Caco-2 (cell line): ENCODE measurements at regions not wholly inside any gene's neighbourhood (a gene's known extent, or its start where the extent isn't known, plus 50 kb on each side); places are given as distances from the start of the nearest gene placed in this dataset.

Experiments
- BruUV-seq: library from RNA; stranded (reverse); fragments of 400-500 nt; replicated peaks from 2 replicates; lab custom pipeline; 2021; lab: Mats Ljungman, UMichigan
- CTCF ChIA-PET: fragments of 300-600 bp; sonication (Branson Sonifier 250); formaldehyde crosslinking; loops from one replicate; lab custom pipeline; 2022; ENCODE audit warnings: antibody characterized with exemption; lab: Charles Lee
- POLR2A ChIA-PET: fragments of 300-600 bp; sonication (Branson Sonifier 250); formaldehyde crosslinking; loops from one replicate; lab custom pipeline; 2022; ENCODE audit warnings: antibody characterized with exemption; lab: Charles Lee
- DNase-seq, 2 experiments: peaks; one replicate each; pipeline versions ENCODE4 v3.0.0 to v3.0.0-alpha.2; 2020 to 2022
- H3K27me3 ChIP-seq: replicated peaks from 2 replicates; pipeline ENCODE4 v1.6.0; 2011; ENCODE audit warnings: low read length; ENCODE audit not compliant: control insufficient read depth, insufficient read depth
- H3K36me3 ChIP-seq: 2 replicates; pipeline ENCODE4 v1.5.1; 2011; ENCODE audit warnings: low read length; ENCODE audit not compliant: control insufficient read depth, insufficient read depth
- H3K4me1 ChIP-seq: fragments of 250-450 bp; sonication (Bioruptor Pico); 2 replicates; pipeline ENCODE4 v1.5.1; 2020; ENCODE audit warnings: mild to moderate bottlenecking
- H3K4me3 ChIP-seq: 2 replicates; pipeline ENCODE4 v1.5.1; 2011; ENCODE audit warnings: low read depth, mild to moderate bottlenecking, control low read depth, low read length
- H3K9me3 ChIP-seq: fragments of 250-450 bp; sonication (Bioruptor Pico); 2 replicates; pipeline ENCODE4 v1.5.1; 2020; ENCODE audit warnings: mild to moderate bottlenecking, moderate library complexity
- H3K27ac Mint-ChIP-seq: one replicate; pipeline ENCODE4 v1.8.0; 2022; ENCODE audit warnings: mixed read lengths; ENCODE audit not compliant: unreplicated experiment
- H3K27me3 Mint-ChIP-seq: one replicate; pipeline ENCODE4 v1.8.0; 2022; ENCODE audit warnings: mixed read lengths; ENCODE audit not compliant: insufficient read depth, unreplicated experiment
- H3K36me3 Mint-ChIP-seq: one replicate; pipeline ENCODE4 v1.8.0; 2022; ENCODE audit warnings: mild to moderate bottlenecking, mixed read lengths; ENCODE audit not compliant: insufficient read depth, unreplicated experiment
- H3K4me1 Mint-ChIP-seq: one replicate; pipeline ENCODE4 v1.8.0; 2022; ENCODE audit warnings: low read depth, mixed read lengths; ENCODE audit not compliant: unreplicated experiment
- H3K4me3 Mint-ChIP-seq: one replicate; pipeline ENCODE4 v1.8.0; 2022; ENCODE audit warnings: mild to moderate bottlenecking, moderate library complexity, mixed read lengths; ENCODE audit not compliant: unreplicated experiment
- H3K9me3 Mint-ChIP-seq: one replicate; pipeline ENCODE4 v1.8.0; 2022; ENCODE audit warnings: mixed read lengths; ENCODE audit not compliant: unreplicated experiment
- CTCF ChIP-seq, 2 experiments: fragments of 200-600 bp in 1 of 2; IDR thresholded peaks; 1 replicate in 1 of 2; 2 replicates in 1 of 2; pipeline versions ENCODE4 v1.5.1 to v1.8.0; 2011 to 2022; ENCODE audit warnings: antibody characterized with exemption in 1 of 2, control low read depth in 1 of 2, inconsistent platforms in 1 of 2, low read depth in 1 of 2, low read length in 1 of 2, mild to moderate bottlenecking in 1 of 2, moderate library complexity in 1 of 2; ENCODE audit not compliant: insufficient read depth in 1 of 2, severe bottlenecking in 1 of 2, unreplicated experiment in 1 of 2
- intact Hi-C: fragments of 100-400 bp; cut with micrococcal nuclease; formaldehyde crosslinking; loops from one replicate; pipeline ENCODE4 v1.10.0; 2022; ENCODE audit not compliant: unreplicated experiment

GRCh38 chr17:71919186-71919585 is 201.6 kb upstream of the SOX9 start:
- Mint-ChIP-seq H3K4me3 (no peak overlapping the region), H3K27ac (no peak overlapping the region), H3K9me3 (no peaks in the 10 kb centered on the region), H3K4me1 (no peaks in the 10 kb centered on the region), H3K27me3 (peaks cover 8% of the 10 kb centered on the region), H3K36me3 (no peaks in the 10 kb centered on the region)
- POLR2A ChIA-PET = no interaction called here
- Histone ChIP-seq H3K36me3 (no peaks in the 10 kb centered on the region), H3K4me3 (no peak overlapping the region), H3K9me3 (no peaks in the 10 kb centered on the region), H3K4me1 (no peaks in the 10 kb centered on the region), H3K27me3 (no peaks in the 10 kb centered on the region)
- intact Hi-C loops = no loop called here
- CTCF ChIA-PET = no interaction called here
- no peak for DNase-seq
- BruUV-seq = no TSS peak
- TF ChIP-seq CTCF (IDR thresholded peaks at IDR 0.05; ENCODE audit: insufficient read depth in 1 of 2, low read depth in 1 of 2, low read length in 1 of 2, severe bottlenecking in 1 of 2, unreplicated experiment in 1 of 2) = no peak

- no peaks in the 10 kb centered on the region for H3K36me3 Mint-ChIP-seq
- no peak overlapping the region for H3K27ac Mint-ChIP-seq
- no TSS peak for BruUV-seq
- no peaks in the 10 kb centered on the region for H3K9me3 ChIP-seq
- H3K27me3 ChIP-seq = no peaks in the 10 kb centered on the region
- CTCF ChIA-PET = no interaction called here
- DNase-seq = no peak
- no peaks in the 10 kb centered on the region for H3K4me1 Mint-ChIP-seq
- H3K36me3 ChIP-seq = no peaks in the 10 kb centered on the region
- intact Hi-C loops = no loop called here
- no peaks in the 10 kb centered on the region for H3K9me3 Mint-ChIP-seq
- H3K27me3 Mint-ChIP-seq = peaks cover 14% of the 10 kb centered on the region
- H3K4me1 ChIP-seq = no peaks in the 10 kb centered on the region
- POLR2A ChIA-PET = no interaction called here
- H3K4me3 ChIP-seq = no peak overlapping the region
- no peak overlapping the region for H3K4me3 Mint-ChIP-seq
- no peak for TF ChIP-seq CTCF (IDR thresholded peaks at IDR 0.05; ENCODE audit: insufficient read depth in 1 of 2, low read depth in 1 of 2, low read length in 1 of 2, severe bottlenecking in 1 of 2, unreplicated experiment in 1 of 2)
Measured at GRCh38 chr17:71919896-71920295, 200.9 kb upstream of the SOX9 start.

- Histone ChIP-seq H3K36me3 (no peaks in the 10 kb centered on the region), H3K27me3 (no peaks in the 10 kb centered on the region), H3K4me1 (no peaks in the 10 kb centered on the region), H3K4me3 (no peak overlapping the region), H3K9me3 (no peaks in the 10 kb centered on the region)
- BruUV-seq = no TSS peak
- H3K36me3 Mint-ChIP-seq = no peaks in the 10 kb centered on the region
- intact Hi-C loops = no loop called here
- POLR2A ChIA-PET = no interaction called here
- CTCF ChIA-PET = no interaction called here
- no peaks in the 10 kb centered on the region for H3K9me3 Mint-ChIP-seq
- peaks cover 11% of the 10 kb centered on the region for H3K27me3 Mint-ChIP-seq
- TF ChIP-seq CTCF (IDR thresholded peaks at IDR 0.05; ENCODE audit: insufficient read depth in 1 of 2, low read depth in 1 of 2, low read length in 1 of 2, severe bottlenecking in 1 of 2, unreplicated experiment in 1 of 2) = no peak
- no peak overlapping the region for H3K4me3 Mint-ChIP-seq
- H3K27ac Mint-ChIP-seq = no peak overlapping the region
- DNase-seq = no peak
- H3K4me1 Mint-ChIP-seq = no peaks in the 10 kb centered on the region
Measured at GRCh38 chr17:71921796-71922195, 199.0 kb upstream of the SOX9 start.
